Ovary (tissue), 7 donors: ENCODE measurements at regions not wholly inside any gene's neighbourhood (a gene's known extent, or its start where the extent isn't known, plus 50 kb on each side); places are given as distances from the start of the nearest gene placed in this dataset.

Experiments
- DNase-seq, 5 donors: peaks; one replicate each; pipeline ENCODE4 v3.0.0-alpha.2; 2019 to 2020
- H3K27ac ChIP-seq, 2 donors: fragments of 200-600 bp; one replicate each; pipeline versions ENCODE4 v1.5.1 to v1.8.0; 2019 to 2022
- H3K27me3 ChIP-seq: fragments of 200-600 bp; one replicate; pipeline ENCODE4 v1.8.0; 2022
- H3K36me3 ChIP-seq: fragments of 200-600 bp; sonication (generic); one replicate; pipeline ENCODE4 v1.5.1; 2019
- H3K4me1 ChIP-seq: one replicate; pipeline ENCODE4 v1.8.1; 2013; ENCODE audit warnings: mild to moderate bottlenecking, moderate library complexity; ENCODE audit not compliant: insufficient read depth
- H3K4me3 ChIP-seq: fragments of 200-600 bp; sonication (generic); one replicate; pipeline ENCODE4 v1.5.1; 2017
- H3K9me3 ChIP-seq, 2 donors: fragments of 200-600 bp in 1 of 2; sonication (generic) in 1 of 2; one replicate each; pipeline versions ENCODE4 v1.5.1 to v1.8.1; 2013 to 2019; ENCODE audit warnings: mild to moderate bottlenecking in 1 of 2, moderate library complexity in 1 of 2
- CTCF ChIP-seq, 3 donors: fragments of 450-650 bp in 2 of 3; fragments of 200-600 bp in 1 of 3; IDR thresholded peaks; one replicate each; pipeline versions ENCODE4 v1.5.1 to v1.8.0; 2016 to 2022; ENCODE audit warnings: antibody characterized with exemption in 3 of 3, mild to moderate bottlenecking in 1 of 3
- EP300 ChIP-seq: sonication (generic); formaldehyde crosslinking; IDR thresholded peaks from one replicate; pipeline ENCODE4 v1.6.1; 2017; ENCODE audit warnings: antibody characterized with exemption
- POLR2A ChIP-seq: fragments of 450-650 bp; IDR thresholded peaks from one replicate; pipeline ENCODE4 v1.6.1; 2017; ENCODE audit warnings: antibody characterized with exemption, mild to moderate bottlenecking, moderate library complexity
- WGBS, 3 donors: extraction: QIAGEN DNeasy Blood & Tissue Kit in 1 of 3; methylation state at CpG; one replicate each; pipeline versions ENCODE4 v1.1.5 to v1.1.7; 2013 to 2017; 5-methylcytosine and 5-hydroxymethylcytosine counted together
- intact Hi-C, 4 donors: fragments of 100-400 bp; cut with DNase I; formaldehyde crosslinking; loops; one replicate each; pipeline versions ENCODE4 v1.11.0 to v1.15.1; 2022 to 2023
- donor health status: DM: no; HTN: no; CAD: no; lungs with moderate emphysema.
- donor health status: DM: no; HTN: no; CAD: no.
- donor health status: Bipolar disorder and iron deficiency.
- donor health status: DM: no; HTN: no; CAD: no.
- donor health status: DM: yes; HTN: yes; CAD: no.

GRCh38 chr6:81570681-81571080, 181.8 kb downstream of the TENT5A start:
- WGBS, 3 donors, result 94 to 100% (median 95%) methylated on average over 1 of the region's 1 CpG
- Histone ChIP-seq H3K27ac (no peak overlapping the region), H3K9me3 (no peaks in the 10 kb centered on the region), H3K4me3 (no peak overlapping the region), H3K27me3 (no peaks in the 10 kb centered on the region), H3K4me1 (no peaks in the 10 kb centered on the region), H3K36me3 (no peaks in the 10 kb centered on the region)
- TF ChIP-seq CTCF (IDR thresholded peaks at IDR 0.05) (no peak), EP300 (no peak), POLR2A (no peak)
- intact Hi-C loops, result no loop called here
- DNase-seq, result no peak

GRCh38 chr6:81568973-81569372, 183.5 kb downstream of the TENT5A start:
- H3K4me3 ChIP-seq, result no peak overlapping the region
- DNase-seq, result no peak
- TF ChIP-seq CTCF (IDR thresholded peaks at IDR 0.05), result no peak
- TF ChIP-seq EP300, result no peak
- no peak for TF ChIP-seq POLR2A
- no peaks in the 10 kb centered on the region for H3K4me1 ChIP-seq
- 90 to 94% (median 90%) methylated on average over 2 of the region's 2 CpGs for WGBS, 3 donors
- H3K27ac ChIP-seq, result no peak overlapping the region
- no peaks in the 10 kb centered on the region for H3K27me3 ChIP-seq
- no peaks in the 10 kb centered on the region for H3K36me3 ChIP-seq
- H3K9me3 ChIP-seq, result no peaks in the 10 kb centered on the region
- intact Hi-C loops, result no loop called here

- Histone ChIP-seq H3K4me3 (no peak overlapping the region), H3K36me3 (no peaks in the 10 kb centered on the region), H3K27me3 (no peaks in the 10 kb centered on the region), H3K9me3 (no peaks in the 10 kb centered on the region), H3K27ac (no peak overlapping the region), H3K4me1 (no peaks in the 10 kb centered on the region)
- no peak for TF ChIP-seq POLR2A
- TF ChIP-seq EP300, result no peak
- TF ChIP-seq CTCF (IDR thresholded peaks at IDR 0.05), result no peak
- no peak for DNase-seq
- intact Hi-C loops, result no loop called here
- 78 to 86% (median 79%) methylated on average over 2 of the region's 2 CpGs for WGBS, 3 donors
Measured at GRCh38 chr6:81565071-81565470, 187.4 kb downstream of the TENT5A start.

GRCh38 chr6:81564470-81565068, 187.9 kb downstream of the TENT5A start:
- intact Hi-C loops, result no loop called here
- no peaks in the 10 kb centered on the region for H3K36me3 ChIP-seq
- 95 to 98% (median 95%) methylated on average over 2 of the region's 2 CpGs for WGBS, 3 donors
- DNase-seq, result no peak
- no peaks in the 10 kb centered on the region for H3K9me3 ChIP-seq
- no peaks in the 10 kb centered on the region for H3K4me1 ChIP-seq
- H3K27ac ChIP-seq, result no peak overlapping the region
- H3K27me3 ChIP-seq, result no peaks in the 10 kb centered on the region
- TF ChIP-seq EP300 (no peak), POLR2A (no peak), CTCF (IDR thresholded peaks at IDR 0.05) (no peak)
- no peak overlapping the region for H3K4me3 ChIP-seq
